ENCODE measurements at regions not wholly inside any gene's neighbourhood (a gene's known extent, or its start where the extent isn't known, plus 50 kb on each side); places are given as distances from the start of the nearest gene placed in this dataset.

GRCh38 chr9:36728651-36729520, 156.2 kb downstream of the MELK start:
- TF ChIP-seq POLR2AphosphoS5 (IDR thresholded peaks at IDR 0.05; ENCODE audit: low read depth), result no peak
- TF ChIP-seq CTCF (IDR thresholded peaks at IDR 0.05; ENCODE audit: insufficient read depth, low read length), result peak; percentile 62
